GM23248 (cell line): ENCODE measurements at regions not wholly inside any gene's neighbourhood (a gene's known extent, or its start where the extent isn't known, plus 50 kb on each side); places are given as distances from the start of the nearest gene placed in this dataset.
"Not testable (repeated sequence)": the region's sequence is repeated elsewhere in the genome, so short reads cannot be mapped to it uniquely, and the experiment has no call there.

Experiments
- EZH2 ChIP-seq: fragments of 200-600 bp; sonication (generic); IDR thresholded peaks from 2 replicates; pipeline ENCODE4 v1.6.1; 2018; ENCODE audit warnings: antibody characterized with exemption, mild to moderate bottlenecking; ENCODE audit not compliant: insufficient read depth, poor library complexity, severe bottlenecking
- EZH2phosphoT487 ChIP-seq: fragments of 200-600 bp; sonication (generic); IDR thresholded peaks from 2 replicates; pipeline ENCODE4 v1.6.1; 2018; ENCODE audit warnings: antibody characterized with exemption, moderate library complexity, mild to moderate bottlenecking, low read depth; ENCODE audit not compliant: insufficient read depth

DNA sequence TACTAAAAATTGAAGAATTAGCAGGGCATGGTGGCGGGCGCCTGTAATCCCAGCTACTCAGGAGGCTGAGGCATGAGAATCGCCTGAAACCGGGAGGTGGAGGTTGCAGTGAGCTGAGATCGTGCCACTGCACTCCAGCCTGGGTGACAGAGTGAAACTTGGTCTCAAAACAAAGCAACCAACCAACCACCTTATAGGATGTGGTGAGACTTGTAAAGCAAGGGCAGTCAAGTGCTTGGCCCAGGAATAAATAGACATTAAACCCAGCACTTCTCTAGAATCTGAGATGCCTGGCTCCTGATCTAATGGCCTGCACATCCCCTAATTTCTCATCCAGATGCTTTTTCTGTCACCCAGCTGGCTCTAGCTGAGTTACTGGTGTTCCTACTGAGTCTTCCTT is 106.2 kb upstream of the MAP1LC3B2 start:
- TF ChIP-seq EZH2phosphoT487, EZH2: not testable (repeated sequence)
